ENCODE measurements at regions not wholly inside any gene's neighbourhood (a gene's known extent, or its start where the extent isn't known, plus 50 kb on each side); places are given as distances from the start of the nearest gene placed in this dataset.

DNA sequence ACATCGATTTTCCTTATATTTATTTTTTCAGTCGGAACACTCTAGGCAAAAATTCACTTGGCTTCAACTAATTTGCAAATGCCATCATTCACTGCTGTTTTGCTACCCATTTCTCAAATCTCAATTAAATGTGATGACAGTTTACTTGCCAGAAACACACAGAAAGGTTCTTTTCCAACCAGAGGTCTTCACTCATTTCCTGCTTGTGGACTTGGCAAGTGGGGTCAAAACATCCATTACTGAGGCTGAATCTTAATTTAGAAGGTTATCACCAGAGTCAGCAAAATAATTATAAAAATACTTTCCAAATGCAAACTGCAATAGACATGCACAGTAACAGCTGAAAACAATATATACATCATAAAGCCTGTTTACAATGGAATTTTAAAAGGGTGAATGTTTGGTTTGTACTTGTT, 625.4 kb upstream of the TBL1XR1 start:
- no peak for DNase-seq (ENCODE audit: low spot score)
- in situ Hi-C loops (cut with MboI; ENCODE audit: low pct_unique_long_range_greater_than_20kb, low sequenced_read_pairs, unreplicated experiment), result no loop called here
- TF ChIP-seq, protein P1, sequence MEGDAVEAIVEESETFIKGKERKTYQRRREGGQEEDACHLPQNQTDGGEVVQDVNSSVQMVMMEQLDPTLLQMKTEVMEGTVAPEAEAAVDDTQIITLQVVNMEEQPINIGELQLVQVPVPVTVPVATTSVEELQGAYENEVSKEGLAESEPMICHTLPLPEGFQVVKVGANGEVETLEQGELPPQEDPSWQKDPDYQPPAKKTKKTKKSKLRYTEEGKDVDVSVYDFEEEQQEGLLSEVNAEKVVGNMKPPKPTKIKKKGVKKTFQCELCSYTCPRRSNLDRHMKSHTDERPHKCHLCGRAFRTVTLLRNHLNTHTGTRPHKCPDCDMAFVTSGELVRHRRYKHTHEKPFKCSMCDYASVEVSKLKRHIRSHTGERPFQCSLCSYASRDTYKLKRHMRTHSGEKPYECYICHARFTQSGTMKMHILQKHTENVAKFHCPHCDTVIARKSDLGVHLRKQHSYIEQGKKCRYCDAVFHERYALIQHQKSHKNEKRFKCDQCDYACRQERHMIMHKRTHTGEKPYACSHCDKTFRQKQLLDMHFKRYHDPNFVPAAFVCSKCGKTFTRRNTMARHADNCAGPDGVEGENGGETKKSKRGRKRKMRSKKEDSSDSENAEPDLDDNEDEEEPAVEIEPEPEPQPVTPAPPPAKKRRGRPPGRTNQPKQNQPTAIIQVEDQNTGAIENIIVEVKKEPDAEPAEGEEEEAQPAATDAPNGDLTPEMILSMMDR (IDR thresholded peaks at IDR 0.05; ENCODE audit: extremely low read depth, insufficient read depth, missing control alignments), result no peak

DNA sequence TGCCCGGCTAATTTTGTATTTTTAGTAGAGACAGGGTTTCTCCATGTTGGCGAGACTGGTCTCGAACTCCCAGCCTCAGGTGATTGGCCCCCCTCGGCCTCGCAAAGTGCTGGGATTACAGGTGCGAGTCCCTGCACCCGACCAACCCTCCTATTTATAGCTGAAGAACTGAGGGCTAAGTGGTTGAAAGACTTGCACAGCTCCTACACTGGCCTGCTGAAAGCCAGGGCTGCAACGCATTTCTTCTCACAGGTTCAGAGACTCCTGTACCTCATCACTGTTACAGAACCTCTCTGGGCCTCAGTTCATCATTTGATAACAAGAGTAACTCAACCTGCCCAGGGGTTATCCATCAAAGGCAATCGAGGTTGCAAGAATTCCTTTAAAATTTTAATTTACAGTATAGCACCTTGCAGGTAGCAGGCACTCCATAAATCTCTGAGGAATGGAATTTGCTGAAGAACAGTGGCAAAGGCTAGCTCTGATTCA, 626.5 kb upstream of the TBL1XR1 start:
- TF ChIP-seq, protein P1 (IDR thresholded peaks at IDR 0.05; ENCODE audit: extremely low read depth, insufficient read depth, missing control alignments), result no peak
- DNase-seq (ENCODE audit: low spot score), result no peak
- in situ Hi-C loops (cut with MboI; ENCODE audit: low pct_unique_long_range_greater_than_20kb, low sequenced_read_pairs, unreplicated experiment), result no loop called here

DNA sequence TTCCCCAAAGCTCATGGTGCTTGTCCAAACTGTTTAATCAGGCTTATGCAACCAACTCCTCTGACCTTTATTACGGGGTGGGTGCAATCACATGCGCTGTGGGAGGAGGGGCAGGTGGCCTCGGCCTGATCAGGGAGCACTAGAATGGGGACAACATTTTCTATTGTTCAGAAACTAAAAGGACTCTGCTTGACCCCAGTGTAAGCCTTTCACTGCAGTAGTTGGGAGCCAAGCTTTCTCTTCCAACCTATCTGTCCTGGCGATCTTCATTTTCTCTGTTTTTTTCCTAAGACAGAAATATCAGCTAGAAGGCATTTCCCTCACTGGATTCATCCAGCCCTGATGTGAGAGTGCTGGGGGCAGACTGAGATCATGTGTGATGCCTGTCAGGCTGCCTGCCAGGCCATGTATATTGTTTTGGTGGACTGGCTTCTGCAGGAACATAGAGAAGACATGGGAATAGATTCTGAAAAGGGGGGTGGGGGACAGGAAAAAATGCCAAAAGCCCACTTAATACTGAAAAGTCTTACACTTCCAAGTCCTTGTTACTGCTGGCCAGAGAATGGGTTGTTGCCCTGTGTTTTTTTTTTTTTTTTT, 627.0 kb upstream of the TBL1XR1 start:
- TF ChIP-seq, protein P1 (IDR thresholded peaks at IDR 0.05; ENCODE audit: extremely low read depth, insufficient read depth, missing control alignments), result no peak
- DNase-seq (ENCODE audit: low spot score), result no peak
- in situ Hi-C loops (cut with MboI; ENCODE audit: low pct_unique_long_range_greater_than_20kb, low sequenced_read_pairs, unreplicated experiment), result no loop called here

DNA sequence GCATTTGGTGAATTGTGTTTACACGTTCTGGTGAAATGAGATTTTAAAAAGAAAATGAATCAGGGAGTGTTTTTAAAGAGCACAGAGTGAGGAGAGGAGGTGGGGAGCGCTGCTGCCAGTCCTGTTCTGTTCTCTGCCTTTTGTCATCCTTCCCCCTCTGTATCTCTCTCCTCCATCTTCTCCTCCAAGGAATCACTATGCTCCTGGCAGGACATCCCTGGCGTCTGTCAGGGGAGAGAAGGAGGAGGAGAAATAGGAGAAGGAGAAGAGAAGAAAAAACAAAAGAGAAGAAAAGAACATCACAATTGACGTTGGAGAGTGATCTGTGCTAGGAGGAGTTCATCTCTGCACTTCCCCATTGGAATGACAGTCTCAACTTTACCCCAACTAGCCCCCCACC, 627.6 kb upstream of the TBL1XR1 start:
- no peak for DNase-seq (ENCODE audit: low spot score)
- in situ Hi-C loops (cut with MboI; ENCODE audit: low pct_unique_long_range_greater_than_20kb, low sequenced_read_pairs, unreplicated experiment), result no loop called here
- TF ChIP-seq, protein P1 (IDR thresholded peaks at IDR 0.05; ENCODE audit: extremely low read depth, insufficient read depth, missing control alignments), result no peak

DNA sequence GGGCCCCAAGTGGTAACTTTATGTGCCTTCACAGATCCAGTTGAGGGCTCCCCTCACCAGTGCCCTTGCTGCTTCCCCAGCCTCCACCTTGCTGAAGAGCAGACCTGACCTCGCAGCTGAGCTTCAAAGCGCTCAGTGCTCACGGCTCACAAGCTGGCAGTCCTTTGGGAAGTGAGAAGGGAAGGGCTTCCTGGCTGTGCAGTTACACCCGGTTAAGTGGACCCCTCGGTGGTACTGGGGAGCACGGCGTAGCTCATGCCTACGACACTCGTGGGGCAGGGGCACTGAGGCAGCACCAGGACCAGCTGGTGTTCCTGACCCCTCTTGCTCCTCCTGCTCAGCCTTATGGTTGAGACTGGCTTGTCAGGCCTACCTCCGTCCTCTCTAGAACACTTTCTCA, 629.0 kb upstream of the TBL1XR1 start:
- in situ Hi-C loops (cut with MboI; ENCODE audit: low pct_unique_long_range_greater_than_20kb, low sequenced_read_pairs, unreplicated experiment), result no loop called here
- DNase-seq (ENCODE audit: low spot score), result no peak
- TF ChIP-seq, protein P1 (IDR thresholded peaks at IDR 0.05; ENCODE audit: extremely low read depth, insufficient read depth, missing control alignments), result no peak

DNA sequence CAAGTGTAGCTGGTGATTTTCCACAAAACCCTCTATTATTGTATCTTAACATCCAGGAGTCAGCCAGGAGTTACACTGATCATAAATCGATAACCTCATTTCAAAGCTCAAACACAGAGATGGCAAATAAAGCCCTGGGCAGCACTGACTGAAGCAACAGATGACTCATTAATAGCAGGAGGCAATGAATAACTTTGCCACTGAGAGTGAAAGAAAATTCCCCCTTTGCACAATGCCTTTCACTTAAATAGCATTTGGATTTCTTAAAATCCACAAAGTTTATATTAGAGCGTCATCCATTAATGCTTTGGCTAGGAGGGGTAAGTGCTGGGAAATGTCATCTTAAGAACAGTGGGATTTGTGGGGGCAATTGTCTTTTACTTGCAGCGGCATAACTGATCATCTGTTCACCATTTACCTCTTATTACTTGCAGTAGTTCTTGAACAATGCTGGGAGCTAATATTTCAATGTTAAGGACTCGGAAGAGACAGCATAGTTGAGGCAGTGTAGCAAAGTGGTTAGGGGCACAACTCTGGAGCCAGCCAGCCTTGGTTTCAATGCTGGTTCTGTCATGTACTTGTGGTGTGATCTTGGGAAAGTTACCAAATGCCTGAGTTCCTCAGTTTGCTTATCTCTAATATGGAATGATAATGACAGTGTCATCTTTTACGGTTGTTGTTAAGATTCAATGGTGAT, 630.4 kb upstream of the TBL1XR1 start:
- no peak for DNase-seq (ENCODE audit: low spot score)
- in situ Hi-C loops (cut with MboI; ENCODE audit: low pct_unique_long_range_greater_than_20kb, low sequenced_read_pairs, unreplicated experiment), result no loop called here
- TF ChIP-seq, protein P1 (IDR thresholded peaks at IDR 0.05; ENCODE audit: extremely low read depth, insufficient read depth, missing control alignments), result no peak
